ENCODE measurements at regions not wholly inside any gene's neighbourhood (a gene's known extent, or its start where the extent isn't known, plus 50 kb on each side); places are given as distances from the start of the nearest gene placed in this dataset.

- TF ChIP-seq CTCF (IDR thresholded peaks at IDR 0.05; ENCODE audit: insufficient read depth, low read depth, low read length) (no peak), EZH2 (IDR thresholded peaks at IDR 0.05; ENCODE audit: insufficient read depth, low read length) (no peak)
Measured at GRCh38 chr4:141413366-141413765, 192.7 kb downstream of the ZNF330 start.
